T-cell (primary cell): ENCODE measurements at regions not wholly inside any gene's neighbourhood (a gene's known extent, or its start where the extent isn't known, plus 50 kb on each side); places are given as distances from the start of the nearest gene placed in this dataset.

Experiments used
- ATAC-seq, 4 experiments: fragments of 200-7000 bp in 3 of 4; fragments of 150-1000 bp in 1 of 4; cut with Tn5 transposase; replicated peaks in 1 of 4; 1 replicate in 3 of 4; 2 replicates in 1 of 4; pipeline ENCODE4 v1.10.0; 2021; ENCODE audit warnings: moderate library complexity in 3 of 4, mild to moderate bottlenecking in 2 of 4, moderate number of reproducible peaks in 1 of 4
- CTCF ChIA-PET, 2 donors: fragments of 300-600 bp; sonication (Branson Sonifier 250); formaldehyde crosslinking; loops; one replicate each; lab custom pipeline; 2022; ENCODE audit warnings: antibody characterized with exemption in 2 of 2; lab: Charles Lee
- POLR2A ChIA-PET, 2 donors: fragments of 300-600 bp; sonication (Branson Sonifier 250); formaldehyde crosslinking; loops; one replicate each; lab custom pipeline; 2022; ENCODE audit warnings: antibody characterized with exemption in 2 of 2; lab: Charles Lee
- DNase-seq, 35 experiments: peaks; one replicate each; pipeline versions ENCODE4 v3.0.0 to v3.0.0-alpha.2; 2013 to 2023
- H3K27ac ChIP-seq: one replicate; pipeline ENCODE4 v1.5.1; 2013; ENCODE audit warnings: low read length
- H3K27me3 ChIP-seq, 2 experiments: replicated peaks in 1 of 2; 1 replicate in 1 of 2; 2 replicates in 1 of 2; pipeline versions ENCODE4 v1.6.1 to v1.7.0; 2013; ENCODE audit warnings: low read length in 1 of 2, mixed read lengths in 1 of 2; ENCODE audit not compliant: control insufficient read depth in 2 of 2, insufficient read depth in 2 of 2; ENCODE audit errors: extremely low read depth in 1 of 2
- H3K36me3 ChIP-seq, 2 donors: 1 replicate in 1 of 2; 2 replicates in 1 of 2; pipeline versions ENCODE4 v1.6.1 to v1.7.0; 2013; ENCODE audit warnings: low read length in 1 of 2; ENCODE audit not compliant: control insufficient read depth in 2 of 2, insufficient read depth in 1 of 2; ENCODE audit errors: extremely low read depth in 1 of 2
- H3K4me1 ChIP-seq, 2 experiments: 1 replicate in 1 of 2; 2 replicates in 1 of 2; pipeline versions ENCODE4 v1.6.1 to v1.7.0; 2013; ENCODE audit warnings: low read length in 2 of 2, mixed read lengths in 1 of 2; ENCODE audit not compliant: insufficient read depth in 2 of 2, control insufficient read depth in 1 of 2; ENCODE audit errors: extremely low read depth in 1 of 2
- H3K4me3 ChIP-seq, 2 donors: 1 replicate in 1 of 2; 2 replicates in 1 of 2; pipeline versions ENCODE4 v1.5.1 to v1.7.0; 2013; ENCODE audit warnings: mild to moderate bottlenecking in 2 of 2, low read length in 1 of 2, moderate library complexity in 1 of 2; ENCODE audit not compliant: control insufficient read depth in 1 of 2; ENCODE audit errors: extremely low read depth in 1 of 2
- H3K9me3 ChIP-seq: 2 replicates; pipeline ENCODE4 v1.7.0; 2013
- H3K27ac Mint-ChIP-seq, 2 donors: one replicate each; pipeline ENCODE4 v1.8.0; 2020 to 2021; ENCODE audit warnings: mild to moderate bottlenecking in 2 of 2, mixed read lengths in 2 of 2
- H3K27me3 Mint-ChIP-seq, 2 donors: one replicate each; pipeline ENCODE4 v1.8.0; 2021 to 2022; ENCODE audit warnings: mixed read lengths in 2 of 2
- H3K36me3 Mint-ChIP-seq: one replicate; pipeline ENCODE4 v1.8.0; 2021; ENCODE audit warnings: mixed read lengths
- H3K4me1 Mint-ChIP-seq, 3 donors: one replicate each; pipeline ENCODE4 v1.8.0; 2020 to 2022; ENCODE audit warnings: mixed read lengths in 3 of 3, mild to moderate bottlenecking in 1 of 3
- H3K4me3 Mint-ChIP-seq, 3 donors: one replicate each; pipeline ENCODE4 v1.8.0; 2020 to 2022; ENCODE audit warnings: mild to moderate bottlenecking in 3 of 3, mixed read lengths in 3 of 3, moderate library complexity in 3 of 3
- H3K9me3 Mint-ChIP-seq, 3 donors: one replicate each; pipeline ENCODE4 v1.8.0; 2020 to 2022; ENCODE audit warnings: mixed read lengths in 3 of 3
- WGBS: methylation state at CpG from one replicate; pipeline ENCODE4 v1.1.5; 2013; ENCODE audit warnings: missing lambda C conversion rate; ENCODE audit not compliant: insufficient coverage; 5-methylcytosine and 5-hydroxymethylcytosine counted together

DNA sequence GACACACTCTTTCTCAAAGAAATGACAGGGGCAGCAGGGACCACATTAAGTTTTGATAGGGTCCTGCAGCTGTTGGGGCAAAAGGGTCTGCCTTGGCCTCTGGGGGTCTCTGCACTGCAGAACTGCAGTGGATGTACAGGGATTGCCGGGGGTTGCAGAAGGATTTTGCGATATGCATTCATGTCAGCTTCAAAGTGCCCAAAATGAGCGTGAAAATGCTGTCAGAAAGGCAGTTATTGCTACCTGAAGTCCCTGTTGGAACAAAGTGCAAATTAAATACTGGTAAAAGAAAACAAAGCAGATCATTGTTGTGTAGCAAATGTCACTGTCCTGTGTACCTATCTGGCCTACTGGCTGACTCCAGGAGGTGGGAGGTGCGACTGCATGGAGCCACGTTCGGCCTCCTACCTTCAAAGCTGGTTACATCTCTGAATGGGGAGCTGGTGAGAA, 78.8 kb upstream of the MAP4K3 start:
- peaks cover 5 to 10% (median 10%) of the 10 kb centered on the region in 3 donors for H3K4me1 Mint-ChIP-seq
- H3K4me3 Mint-ChIP-seq = no peak overlapping the region
- WGBS = 95% methylated on average over 3 of the region's 6 CpGs
- Histone ChIP-seq H3K9me3 (no peaks in the 10 kb centered on the region), H3K27ac (no peak overlapping the region), H3K27me3 (no peaks in the 10 kb centered on the region), H3K4me1 (no peaks in the 10 kb centered on the region), H3K4me3 (no peak overlapping the region), H3K36me3 (peaks cover 0 to 3% of the 10 kb centered on the region in 2 donors)
- POLR2A ChIA-PET = no interaction called here
- no peaks in the 10 kb centered on the region for H3K27me3 Mint-ChIP-seq
- H3K9me3 Mint-ChIP-seq = no peaks in the 10 kb centered on the region
- H3K27ac Mint-ChIP-seq = no peak overlapping the region
- CTCF ChIA-PET = no interaction called here
- DNase-seq (no peak), ATAC-seq (no peak)
- peaks cover 1% of the 10 kb centered on the region for H3K36me3 Mint-ChIP-seq

GRCh38 chr2:39516347-39517101, 79.4 kb upstream of the MAP4K3 start:
- Histone ChIP-seq H3K4me3 (no peak overlapping the region), H3K36me3 (peaks cover 0 to 3% of the 10 kb centered on the region in 2 donors), H3K27me3 (no peaks in the 10 kb centered on the region), H3K9me3 (no peaks in the 10 kb centered on the region), H3K27ac (no peak overlapping the region), H3K4me1 (no peaks in the 10 kb centered on the region)
- Mint-ChIP-seq H3K4me3 (no peak overlapping the region), H3K36me3 (peaks cover 3% of the 10 kb centered on the region), H3K27ac (no peak overlapping the region), H3K4me1 (peaks cover 5 to 10% (median 10%) of the 10 kb centered on the region in 3 donors), H3K9me3 (no peaks in the 10 kb centered on the region), H3K27me3 (no peaks in the 10 kb centered on the region)
- ATAC-seq (no peak), DNase-seq (no peak)
- ChIA-PET CTCF (no interaction called here), POLR2A (no interaction called here)
- WGBS = 98% methylated on average over 6 of the region's 8 CpGs

DNA sequence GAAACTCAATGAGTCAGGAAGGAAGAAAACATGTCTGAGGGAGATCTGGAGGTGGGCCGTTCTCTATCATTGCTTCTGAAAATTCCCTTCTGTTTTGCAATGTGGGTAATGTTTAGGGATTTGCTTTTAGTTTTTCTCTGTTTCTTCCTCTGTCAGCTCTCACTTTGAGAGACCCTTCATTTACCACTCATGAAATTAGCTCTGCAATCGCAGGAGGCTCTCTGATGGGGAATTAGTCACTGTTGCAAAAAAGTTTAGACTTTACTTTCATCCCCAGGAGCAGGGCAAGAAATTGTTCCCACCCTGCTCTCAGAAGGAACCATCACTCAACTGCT, 80.0 kb upstream of the MAP4K3 start:
- no peaks in the 10 kb centered on the region for H3K27me3 ChIP-seq
- DNase-seq (no peak), ATAC-seq (no peak)
- POLR2A ChIA-PET = no interaction called here
- H3K4me3 ChIP-seq = no peak overlapping the region
- CTCF ChIA-PET = no interaction called here
- Mint-ChIP-seq H3K27ac (no peak overlapping the region), H3K9me3 (peaks cover 0 to under 1% (median under 1%) of the 10 kb centered on the region in 3 donors), H3K36me3 (peaks cover 3% of the 10 kb centered on the region), H3K27me3 (no peaks in the 10 kb centered on the region), H3K4me1 (peaks cover 5 to 10% (median 10%) of the 10 kb centered on the region in 3 donors), H3K4me3 (no peak overlapping the region)
- H3K36me3 ChIP-seq = peaks cover 0 to 3% of the 10 kb centered on the region in 2 donors
- no peaks in the 10 kb centered on the region for H3K9me3 ChIP-seq
- H3K27ac ChIP-seq = no peak overlapping the region
- H3K4me1 ChIP-seq = no peaks in the 10 kb centered on the region
- WGBS = 80% methylated on average over 1 of the region's 2 CpGs

GRCh38 chr2:39517622-39518021, 80.5 kb upstream of the MAP4K3 start:
- H3K4me1 ChIP-seq = no peaks in the 10 kb centered on the region
- H3K36me3 ChIP-seq = peaks cover 0 to 3% of the 10 kb centered on the region in 2 donors
- no peaks in the 10 kb centered on the region for H3K9me3 ChIP-seq
- no peak overlapping the region for H3K27ac ChIP-seq
- WGBS = 67% methylated on average over 1 of the region's 2 CpGs
- CTCF ChIA-PET = no interaction called here
- H3K9me3 Mint-ChIP-seq = peaks cover 0 to 6% (median 5%) of the 10 kb centered on the region in 3 donors
- H3K27ac Mint-ChIP-seq = no peak overlapping the region
- no peaks in the 10 kb centered on the region for H3K27me3 ChIP-seq
- no peak overlapping the region for H3K4me3 ChIP-seq
- peaks cover 9% of the 10 kb centered on the region for H3K36me3 Mint-ChIP-seq
- no peak for ATAC-seq
- POLR2A ChIA-PET = no interaction called here
- H3K27me3 Mint-ChIP-seq = no peaks in the 10 kb centered on the region
- no peak for DNase-seq
- H3K4me3 Mint-ChIP-seq = no peak overlapping the region
- H3K4me1 Mint-ChIP-seq = peaks cover 5 to 10% (median 10%) of the 10 kb centered on the region in 3 donors

- 100% methylated on average over 1 of the region's 1 CpG for WGBS
- ChIA-PET CTCF (no interaction called here), POLR2A (no interaction called here)
- H3K36me3 Mint-ChIP-seq = peaks cover 9% of the 10 kb centered on the region
- ATAC-seq (no peak), DNase-seq (no peak)
- no peaks in the 10 kb centered on the region for H3K27me3 Mint-ChIP-seq
- Histone ChIP-seq H3K4me3 (no peak overlapping the region), H3K36me3 (peaks cover 0 to 3% of the 10 kb centered on the region in 2 donors), H3K27ac (no peak overlapping the region), H3K9me3 (no peaks in the 10 kb centered on the region), H3K27me3 (no peaks in the 10 kb centered on the region), H3K4me1 (no peaks in the 10 kb centered on the region)
- no peak overlapping the region for H3K4me3 Mint-ChIP-seq
- H3K4me1 Mint-ChIP-seq = no peaks in the 10 kb centered on the region
- H3K27ac Mint-ChIP-seq = no peak overlapping the region
- peaks cover 0 to 6% (median 5%) of the 10 kb centered on the region in 3 donors for H3K9me3 Mint-ChIP-seq
Observed at GRCh38 chr2:39519886-39520285, 82.8 kb upstream of the MAP4K3 start.

DNA sequence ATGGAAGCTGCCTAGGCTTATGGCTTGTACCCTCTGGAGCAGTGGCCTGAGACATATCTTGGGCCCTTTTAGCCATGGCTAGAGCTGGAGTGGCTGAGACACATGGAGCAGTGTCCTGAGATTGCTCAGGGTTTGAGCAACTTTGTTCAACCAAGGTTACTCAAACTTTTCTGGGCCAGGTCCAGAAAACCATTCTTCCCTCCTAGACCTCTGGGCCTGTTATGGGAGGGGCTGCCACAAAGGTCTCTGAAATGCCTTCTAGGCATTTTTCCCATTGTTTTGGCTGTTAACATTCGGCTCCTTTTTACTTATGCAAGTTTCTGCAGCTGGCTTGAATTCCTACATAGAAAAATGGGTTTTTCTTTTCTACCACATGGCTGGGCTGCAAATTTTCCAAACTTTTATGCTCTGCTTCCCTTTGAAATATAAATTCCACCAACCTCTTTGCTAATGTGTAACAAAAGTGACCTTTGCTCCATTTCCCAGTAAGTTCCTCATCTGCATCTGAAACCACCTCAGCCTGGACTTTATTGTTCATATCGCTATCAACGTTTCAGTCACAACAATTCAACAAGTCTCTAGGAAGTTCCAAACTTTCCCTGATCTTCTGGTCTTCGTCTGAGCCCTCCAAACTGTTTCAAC, 84.9 kb upstream of the MAP4K3 start:
- H3K4me3 Mint-ChIP-seq = no peak overlapping the region
- no peaks in the 10 kb centered on the region for H3K4me1 ChIP-seq
- H3K27ac ChIP-seq = no peak overlapping the region
- H3K9me3 ChIP-seq = no peaks in the 10 kb centered on the region
- peaks cover 0 to 3% (median 0%) of the 10 kb centered on the region in 3 donors for H3K4me1 Mint-ChIP-seq
- no peaks in the 10 kb centered on the region for H3K27me3 ChIP-seq
- peaks cover 0 to 3% of the 10 kb centered on the region in 2 donors for H3K36me3 ChIP-seq
- peaks cover 9% of the 10 kb centered on the region for H3K36me3 Mint-ChIP-seq
- POLR2A ChIA-PET = no interaction called here
- ATAC-seq (no peak), DNase-seq (no peak)
- H3K27ac Mint-ChIP-seq = no peak overlapping the region
- no peaks in the 10 kb centered on the region for H3K27me3 Mint-ChIP-seq
- peaks cover 0 to 6% (median 5%) of the 10 kb centered on the region in 3 donors for H3K9me3 Mint-ChIP-seq
- H3K4me3 ChIP-seq = no peak overlapping the region
- CTCF ChIA-PET = no interaction called here
- WGBS = 63% methylated on average over 4 of the region's 4 CpGs
